ENCODE measurements at regions not wholly inside any gene's neighbourhood (a gene's known extent, or its start where the extent isn't known, plus 50 kb on each side); places are given as distances from the start of the nearest gene placed in this dataset.
A peak's percentile ranks its signal among the peaks of the same experiment; 100 is the strongest.

- DNase-seq = no peak
- no peaks in the 10 kb centered on the region for H4K20me1 ChIP-seq (ENCODE audit: insufficient read depth, low read length)
- intact Hi-C loops (cut with micrococcal nuclease) = no loop called here
- no peaks in the 10 kb centered on the region for H3K4me1 ChIP-seq (ENCODE audit: control insufficient read depth in 1 of 2, insufficient read depth in 2 of 2, low read length in 2 of 2)
- H2AFZ ChIP-seq (ENCODE audit: insufficient read depth, low read depth, low read length, poor library complexity, severe bottlenecking) = no peak overlapping the region
- WGBS (ENCODE audit: insufficient coverage) = no CpG with 5 or more reads among the region's 1 CpG
- TF ChIP-seq CTCF (IDR thresholded peaks at IDR 0.05) = no peak
- H3K4me3 Mint-ChIP-seq = no peak overlapping the region
- H3K27me3 Mint-ChIP-seq (ENCODE audit: low read depth in 3 of 3) = peaks cover 0 to 3% (median 2%) of the 10 kb centered on the region in 3 donors
- H3K9ac ChIP-seq (ENCODE audit: insufficient read depth, low read length, poor library complexity, severe bottlenecking) = no peak overlapping the region
- no peaks in the 10 kb centered on the region for H3K4me1 Mint-ChIP-seq
- H3K36me3 ChIP-seq (replicated peaks in 1 of 2; ENCODE audit: control insufficient read depth in 1 of 2, insufficient read depth in 2 of 2, low read length in 2 of 2) = no peaks in the 10 kb centered on the region
- no peak overlapping the region for H3K4me2 ChIP-seq (replicated peaks; ENCODE audit: extremely low read depth, low read length, poor library complexity, severe bottlenecking)
- no peak overlapping the region for H3K27ac Mint-ChIP-seq
- H3K9me3 ChIP-seq (replicated peaks in 1 of 2; ENCODE audit: control insufficient read depth in 1 of 2, insufficient read depth in 1 of 2, low read length in 2 of 2) = no peaks in the 10 kb centered on the region
- no peak overlapping the region for H3K4me3 ChIP-seq (replicated peaks in 1 of 3; ENCODE audit: low read depth in 2 of 3, low read length in 3 of 3)
- no peaks in the 10 kb centered on the region for H3K36me3 Mint-ChIP-seq
- no peaks in the 10 kb centered on the region for H3K79me2 ChIP-seq (ENCODE audit: insufficient read depth, low read length)
- H3K9me3 Mint-ChIP-seq = peaks cover 0 to 3% (median 2%) of the 10 kb centered on the region in 7 donors
- no peak overlapping the region for H3K27ac ChIP-seq (ENCODE audit: low read depth in 1 of 2, low read length in 2 of 2)
- H3K27me3 ChIP-seq (ENCODE audit: control insufficient read depth in 2 of 2, insufficient read depth in 2 of 2, low read length in 2 of 2) = no peaks in the 10 kb centered on the region
These were observed 143.3 kb downstream of the C1D start for GRCh38 chr2:67919490-67919889.

- Mint-ChIP-seq H3K9me3 (peaks cover 0 to 3% (median 2%) of the 10 kb centered on the region in 7 donors), H3K36me3 (no peaks in the 10 kb centered on the region), H3K27ac (peak overlapping the region in 1 of 7 donors; percentile 11), H3K4me3 (no peak overlapping the region), H3K27me3 (ENCODE audit: low read depth in 3 of 3) (peaks cover 2% of the 10 kb centered on the region in 3 donors), H3K4me1 (no peaks in the 10 kb centered on the region)
- no peaks in the 10 kb centered on the region for H3K4me1 ChIP-seq (ENCODE audit: control insufficient read depth in 1 of 2, insufficient read depth in 2 of 2, low read length in 2 of 2)
- no peak for TF ChIP-seq CTCF (IDR thresholded peaks at IDR 0.05)
- intact Hi-C loops (cut with micrococcal nuclease) = no loop called here
- no peak overlapping the region for H3K9ac ChIP-seq (ENCODE audit: insufficient read depth, low read length, poor library complexity, severe bottlenecking)
- no peaks in the 10 kb centered on the region for H3K9me3 ChIP-seq (replicated peaks in 1 of 2; ENCODE audit: control insufficient read depth in 1 of 2, insufficient read depth in 1 of 2, low read length in 2 of 2)
- H3K27ac ChIP-seq (ENCODE audit: low read depth in 1 of 2, low read length in 2 of 2) = no peak overlapping the region
- H3K36me3 ChIP-seq (replicated peaks in 1 of 2; ENCODE audit: control insufficient read depth in 1 of 2, insufficient read depth in 2 of 2, low read length in 2 of 2) = no peaks in the 10 kb centered on the region
- H3K79me2 ChIP-seq (ENCODE audit: insufficient read depth, low read length) = no peaks in the 10 kb centered on the region
- no peak for DNase-seq
- H4K20me1 ChIP-seq (ENCODE audit: insufficient read depth, low read length) = no peaks in the 10 kb centered on the region
- H3K4me2 ChIP-seq (replicated peaks; ENCODE audit: extremely low read depth, low read length, poor library complexity, severe bottlenecking) = no peak overlapping the region
- WGBS (ENCODE audit: insufficient coverage) = no CpG with 5 or more reads among the region's 4 CpGs
- H2AFZ ChIP-seq (ENCODE audit: insufficient read depth, low read depth, low read length, poor library complexity, severe bottlenecking) = no peak overlapping the region
- H3K27me3 ChIP-seq (ENCODE audit: control insufficient read depth in 2 of 2, insufficient read depth in 2 of 2, low read length in 2 of 2) = no peaks in the 10 kb centered on the region
- no peak overlapping the region for H3K4me3 ChIP-seq (replicated peaks in 1 of 3; ENCODE audit: low read depth in 2 of 3, low read length in 3 of 3)
These were observed 140.6 kb downstream of the C1D start for GRCh38 chr2:67922080-67922785.
